Umbilical cord (tissue), 1 donor: ENCODE measurements at regions not wholly inside any gene's neighbourhood (a gene's known extent, or its start where the extent isn't known, plus 50 kb on each side); places are given as distances from the start of the nearest gene placed in this dataset.

ENCODE experiments used
- DNase-seq: peaks from one replicate; pipeline ENCODE4 v3.0.0-alpha.2; 2015; ENCODE audit warnings: low spot score

- DNase-seq: no peak
Measured at GRCh38 chr4:24287096-24287495, 297.3 kb downstream of the DHX15 start.

GRCh38 chr4:24285759-24286158 lies 298.6 kb downstream of the DHX15 start:
- no peak for DNase-seq

- DNase-seq: no peak
Measured at GRCh38 chr4:24282446-24282845, 301.9 kb downstream of the DHX15 start.

GRCh38 chr4:24279911-24280375 lies 304.4 kb downstream of the DHX15 start:
- no peak for DNase-seq

GRCh38 chr4:24279469-24279868 lies 304.9 kb downstream of the DHX15 start:
- DNase-seq: no peak

GRCh38 chr4:24278693-24279092 lies 305.7 kb downstream of the DHX15 start:
- no peak for DNase-seq

GRCh38 chr4:24274381-24274941 lies 309.9 kb downstream of the DHX15 start:
- no peak for DNase-seq

GRCh38 chr4:24273136-24273535 lies 311.2 kb downstream of the DHX15 start:
- no peak for DNase-seq

- DNase-seq: peak; percentile 9
Measured at GRCh38 chr4:24266951-24267722, 317.2 kb downstream of the DHX15 start.

- DNase-seq: no peak
Measured at GRCh38 chr4:24265989-24266388, 318.4 kb downstream of the DHX15 start.

GRCh38 chr4:24262616-24263015 lies 321.7 kb downstream of the DHX15 start:
- DNase-seq: no peak

- DNase-seq: no peak
Measured at GRCh38 chr4:24262084-24262483, 322.3 kb downstream of the DHX15 start.

GRCh38 chr4:24260923-24261564 lies 323.3 kb downstream of the DHX15 start:
- DNase-seq: no peak

GRCh38 chr4:24260133-24260715 lies 324.1 kb downstream of the DHX15 start:
- no peak for DNase-seq

- no peak for DNase-seq
Measured at GRCh38 chr4:24256547-24256946, 327.8 kb downstream of the DHX15 start.

- no peak for DNase-seq
Measured at GRCh38 chr4:24256066-24256465, 328.3 kb downstream of the DHX15 start.

GRCh38 chr4:24252121-24252520 lies 332.2 kb downstream of the DHX15 start:
- no peak for DNase-seq

GRCh38 chr4:24251589-24251988 lies 332.8 kb downstream of the DHX15 start:
- no peak for DNase-seq

- DNase-seq: no peak
Measured at GRCh38 chr4:24249972-24250371, 334.4 kb downstream of the DHX15 start.

- DNase-seq: peak; percentile 87
Measured at GRCh38 chr4:24248674-24249630, 335.4 kb downstream of the DHX15 start.

GRCh38 chr4:24245491-24245820 lies 338.9 kb downstream of the DHX15 start:
- DNase-seq: no peak
